GM18861 (cell line): ENCODE measurements at regions not wholly inside any gene's neighbourhood (a gene's known extent, or its start where the extent isn't known, plus 50 kb on each side); places are given as distances from the start of the nearest gene placed in this dataset.

Experiments used
- ATAC-seq: cut with Tn5 transposase; IDR thresholded peaks from one replicate; pipeline ENCODE4 v1.9.1; 2021; ENCODE audit not compliant: unreplicated experiment

DNA sequence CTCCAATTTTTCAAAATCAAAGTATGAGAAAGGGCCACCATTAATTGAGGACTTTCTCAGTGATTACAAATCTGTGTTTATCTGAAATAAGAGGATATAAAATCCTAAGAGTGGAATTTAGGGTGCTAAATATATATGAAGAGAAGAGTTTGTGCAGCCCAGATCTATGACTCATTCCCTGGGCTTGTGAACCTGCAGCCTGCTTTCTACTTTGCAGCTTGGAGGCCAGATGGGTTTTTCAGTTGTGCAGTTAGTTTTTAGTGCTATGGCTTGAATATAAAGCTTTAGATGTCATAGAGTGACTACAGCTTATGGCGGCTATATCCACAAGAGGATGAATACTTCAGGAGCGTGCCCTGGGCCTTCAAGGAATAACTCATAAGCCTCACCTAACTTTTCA is 1391.1 kb downstream of the FSTL5 start:
- no peak for ATAC-seq

DNA sequence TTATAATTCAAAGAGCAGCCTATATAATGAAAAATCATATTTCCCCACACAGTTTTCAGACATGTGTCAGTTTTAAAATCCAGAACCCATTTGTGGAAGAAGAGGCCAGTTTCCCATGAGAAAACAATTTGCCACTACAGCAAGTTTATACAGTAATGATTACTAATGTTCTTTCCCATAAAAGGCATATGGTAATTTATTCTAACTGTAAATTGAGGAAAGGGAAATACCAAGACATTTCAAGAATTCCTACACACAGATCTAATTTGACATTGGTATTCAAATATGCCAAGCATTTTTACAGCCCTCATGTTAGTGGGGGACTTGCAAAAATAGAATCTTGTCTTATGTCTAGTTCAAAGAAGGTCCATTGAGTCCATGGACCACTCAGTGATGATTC is 1368.6 kb downstream of the FSTL5 start:
- no peak for ATAC-seq

DNA sequence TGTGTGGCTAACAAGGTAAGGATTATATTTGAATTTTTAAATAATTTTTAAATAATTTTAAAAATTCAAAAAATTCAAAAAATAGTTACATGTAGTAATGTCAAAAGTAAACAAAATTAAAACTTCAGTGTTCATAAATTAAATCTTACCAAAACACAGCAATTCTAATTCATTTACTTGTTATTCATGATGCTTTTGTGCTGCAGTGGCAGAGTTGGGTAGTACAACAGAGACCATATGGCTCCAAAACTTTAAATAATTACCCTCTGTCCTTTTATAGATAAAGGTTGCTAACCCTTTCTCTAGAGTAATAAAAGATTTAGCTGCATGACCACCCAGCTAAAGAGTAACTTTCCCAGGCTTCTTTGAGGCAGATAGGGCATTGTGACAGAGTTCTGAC is 1355.6 kb downstream of the FSTL5 start:
- ATAC-seq, result no peak

DNA sequence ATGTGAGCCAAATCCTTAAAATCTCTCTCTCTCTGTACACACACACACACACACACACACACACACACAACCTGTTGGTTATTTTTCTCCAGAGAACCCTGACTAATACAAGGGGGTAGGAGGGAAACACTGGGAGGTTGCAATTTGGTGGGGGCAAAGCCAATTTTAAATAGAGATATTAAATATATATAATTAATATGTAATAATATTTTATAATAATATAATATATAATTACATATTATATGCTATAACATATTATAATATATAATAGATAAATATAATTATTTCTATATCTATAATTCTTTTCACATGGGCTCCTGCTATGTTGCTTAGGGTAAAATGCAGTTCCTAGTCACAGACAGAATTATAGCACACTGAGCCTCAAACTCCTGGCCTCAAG is 1354.2 kb downstream of the FSTL5 start:
- ATAC-seq, result no peak

DNA sequence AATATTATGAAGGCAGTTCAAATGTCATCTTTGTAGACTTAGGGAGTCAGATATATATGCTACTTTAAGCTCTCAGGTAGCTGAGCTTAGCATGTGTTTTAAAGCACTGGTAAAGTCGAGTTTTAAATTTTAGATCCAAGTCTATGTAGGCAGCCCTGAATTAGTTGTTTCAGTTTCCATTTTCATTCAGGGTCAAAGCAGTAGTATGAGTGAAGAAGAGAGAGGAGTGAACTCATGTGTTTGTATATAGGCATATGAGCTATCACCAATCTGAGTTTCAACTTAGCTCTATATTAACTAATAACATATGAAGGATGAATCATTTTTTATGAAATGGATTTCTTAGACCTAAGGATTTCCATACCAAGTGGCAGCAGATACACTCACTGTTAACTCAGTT is 1353.4 kb downstream of the FSTL5 start:
- no peak for ATAC-seq

DNA sequence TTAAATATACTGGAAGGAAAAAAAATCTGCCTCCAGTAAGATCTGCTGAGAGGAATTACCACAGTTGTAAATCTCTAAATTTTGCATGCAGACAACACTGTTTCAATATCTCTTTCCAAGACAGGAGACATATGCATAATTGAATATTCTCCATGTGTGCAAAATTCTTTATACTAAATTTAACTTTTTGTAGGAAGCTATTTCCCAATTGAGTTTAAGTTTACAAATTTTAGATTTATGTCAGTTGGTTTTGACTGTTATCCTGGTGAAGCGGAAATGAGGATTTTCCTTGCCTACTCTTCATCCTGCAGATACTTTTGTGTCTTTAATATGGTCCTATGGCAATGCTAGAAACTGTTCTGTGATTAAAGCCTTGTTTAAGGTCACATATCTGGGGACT is 1352.9 kb downstream of the FSTL5 start:
- no peak for ATAC-seq

DNA sequence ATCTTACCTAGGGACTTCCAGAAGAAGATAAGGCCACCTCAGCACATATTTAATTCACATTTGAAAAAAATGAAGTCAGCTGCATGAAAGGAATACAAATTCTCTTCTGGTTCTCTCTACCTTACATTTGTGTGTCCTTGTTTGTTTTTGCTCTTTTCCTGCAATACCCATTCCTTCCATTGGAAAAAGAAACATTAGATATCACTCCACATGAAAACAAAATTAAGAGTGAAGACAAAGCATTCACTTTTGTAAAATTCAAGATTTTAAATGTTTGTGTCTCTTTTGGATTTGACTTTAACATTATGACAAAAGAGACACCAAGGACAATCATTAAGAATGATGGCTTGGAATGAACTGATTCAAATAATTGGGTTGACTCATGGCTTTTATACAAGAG is 1351.8 kb downstream of the FSTL5 start:
- ATAC-seq, result no peak

DNA sequence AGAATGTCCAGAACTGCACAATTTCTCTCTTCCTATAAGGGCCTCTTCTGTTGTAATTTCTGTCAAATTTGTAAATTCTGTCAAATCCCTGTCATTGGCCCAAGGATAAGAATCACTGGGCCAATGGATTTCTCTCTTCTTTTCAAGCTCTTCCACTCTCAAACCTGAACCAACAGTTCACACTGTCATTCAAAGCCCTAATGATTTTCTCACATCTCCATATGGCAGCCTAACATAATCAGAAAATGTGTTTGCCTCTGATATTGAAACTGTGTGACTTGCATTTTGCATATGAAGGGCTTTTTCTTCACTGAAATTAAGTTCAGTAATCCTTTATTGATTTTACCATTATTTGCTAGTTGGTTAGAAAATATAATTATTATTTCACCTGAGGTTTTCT is 1349.1 kb downstream of the FSTL5 start:
- ATAC-seq, result no peak

DNA sequence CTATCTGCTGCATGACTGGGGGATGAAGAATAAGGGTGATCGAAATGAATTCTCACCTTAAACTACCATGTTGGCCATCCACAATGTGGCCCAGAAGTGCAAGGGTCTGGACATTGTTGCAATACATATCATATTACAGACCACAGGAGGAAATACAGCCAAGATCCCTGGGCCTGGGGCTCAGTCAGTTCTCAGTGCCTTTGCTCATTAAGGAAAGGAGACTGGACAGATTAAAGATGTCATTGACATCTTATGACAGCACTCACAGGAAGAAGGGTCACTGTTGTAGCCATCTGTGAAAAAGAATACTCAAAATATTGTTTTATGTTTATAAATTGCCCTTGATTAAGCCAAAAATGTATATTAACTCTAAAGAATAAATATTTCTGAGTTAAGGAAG is 1345.2 kb downstream of the FSTL5 start:
- ATAC-seq, result no peak

DNA sequence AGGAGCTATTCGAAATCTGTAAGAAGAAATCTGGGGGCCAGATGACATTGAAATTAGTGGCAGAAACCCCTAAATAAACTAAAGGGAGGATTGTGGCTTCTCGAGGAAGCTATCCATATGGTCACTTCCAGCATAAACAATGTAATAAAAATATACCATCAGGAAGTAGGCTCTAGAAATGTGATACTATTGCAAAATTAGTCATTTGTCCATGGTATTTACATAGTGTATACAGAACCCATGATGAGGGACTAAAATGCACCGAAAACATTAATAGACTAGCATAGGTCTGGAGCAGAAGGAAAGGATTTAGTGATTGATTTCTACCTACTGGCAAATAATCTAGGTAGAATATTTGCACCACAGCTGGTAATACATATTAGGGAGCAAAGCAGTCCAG is 1344.0 kb downstream of the FSTL5 start:
- ATAC-seq, result no peak

DNA sequence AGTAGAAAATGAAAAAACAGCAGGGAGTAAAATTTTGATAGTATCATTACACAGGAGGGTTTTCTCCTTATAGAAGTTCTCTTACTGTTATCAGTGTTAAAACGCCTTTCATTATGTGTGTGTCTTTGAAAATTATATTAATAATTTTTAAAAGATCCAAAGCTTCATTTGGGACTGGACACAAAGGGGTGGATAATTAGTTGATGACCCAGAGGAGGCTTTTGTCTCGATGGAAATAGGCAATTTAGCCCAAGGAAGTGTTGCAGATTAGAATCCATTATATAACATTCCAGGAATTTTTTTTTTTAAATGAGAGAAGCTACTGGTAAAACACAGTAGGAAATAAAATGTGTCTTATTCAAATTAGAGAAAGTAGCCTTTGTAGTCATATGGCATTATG is 1339.3 kb downstream of the FSTL5 start:
- no peak for ATAC-seq

DNA sequence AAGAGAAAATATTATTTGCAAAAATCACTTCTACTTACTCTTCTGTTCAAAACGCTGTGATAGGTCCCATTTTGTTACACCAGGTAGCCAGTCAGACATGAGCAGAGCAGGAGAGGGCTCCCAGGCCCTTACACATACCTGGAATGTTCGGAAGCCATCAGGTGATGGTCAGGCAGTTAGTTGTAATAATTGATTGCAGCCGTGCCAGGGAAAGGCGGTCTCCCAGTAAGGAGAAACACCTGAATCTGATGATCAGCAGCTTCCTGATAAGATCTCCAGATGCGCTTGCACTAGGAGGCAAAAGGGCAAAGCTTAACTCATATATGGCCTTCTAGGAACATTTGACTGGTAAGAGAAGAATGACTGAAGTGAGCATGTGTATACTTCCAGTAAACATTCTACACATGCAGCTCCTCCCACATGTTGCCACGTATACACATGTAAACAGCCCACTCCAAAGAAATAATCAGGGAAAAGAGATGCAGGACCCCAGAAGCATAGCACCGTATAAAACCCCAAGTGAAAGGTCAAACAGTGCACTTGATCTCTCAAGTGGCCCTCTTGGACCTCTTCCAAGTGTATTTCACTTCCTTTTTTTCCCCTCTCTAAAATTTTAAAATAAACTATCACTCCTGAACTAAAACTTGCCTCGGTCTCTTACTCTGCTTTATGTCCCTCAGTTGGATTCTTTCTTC is 1338.0 kb downstream of the FSTL5 start:
- no peak for ATAC-seq

DNA sequence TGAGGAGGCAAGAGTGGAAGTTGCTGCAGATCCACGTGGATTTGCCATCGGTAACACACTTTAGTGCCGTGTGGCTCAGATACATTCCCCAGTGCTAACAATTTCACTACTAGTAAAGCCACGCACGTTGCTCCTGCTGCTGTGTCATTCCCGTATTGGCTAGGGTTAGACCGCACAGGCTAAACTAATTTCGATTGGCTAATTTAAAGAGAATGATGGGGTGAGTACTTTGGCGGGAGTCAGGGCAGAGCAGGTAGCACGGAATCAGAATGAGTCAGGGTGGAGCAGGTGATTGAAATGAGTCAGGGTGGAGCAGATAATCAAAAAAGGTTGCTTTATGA is 1337.5 kb downstream of the FSTL5 start:
- ATAC-seq, result no peak

DNA sequence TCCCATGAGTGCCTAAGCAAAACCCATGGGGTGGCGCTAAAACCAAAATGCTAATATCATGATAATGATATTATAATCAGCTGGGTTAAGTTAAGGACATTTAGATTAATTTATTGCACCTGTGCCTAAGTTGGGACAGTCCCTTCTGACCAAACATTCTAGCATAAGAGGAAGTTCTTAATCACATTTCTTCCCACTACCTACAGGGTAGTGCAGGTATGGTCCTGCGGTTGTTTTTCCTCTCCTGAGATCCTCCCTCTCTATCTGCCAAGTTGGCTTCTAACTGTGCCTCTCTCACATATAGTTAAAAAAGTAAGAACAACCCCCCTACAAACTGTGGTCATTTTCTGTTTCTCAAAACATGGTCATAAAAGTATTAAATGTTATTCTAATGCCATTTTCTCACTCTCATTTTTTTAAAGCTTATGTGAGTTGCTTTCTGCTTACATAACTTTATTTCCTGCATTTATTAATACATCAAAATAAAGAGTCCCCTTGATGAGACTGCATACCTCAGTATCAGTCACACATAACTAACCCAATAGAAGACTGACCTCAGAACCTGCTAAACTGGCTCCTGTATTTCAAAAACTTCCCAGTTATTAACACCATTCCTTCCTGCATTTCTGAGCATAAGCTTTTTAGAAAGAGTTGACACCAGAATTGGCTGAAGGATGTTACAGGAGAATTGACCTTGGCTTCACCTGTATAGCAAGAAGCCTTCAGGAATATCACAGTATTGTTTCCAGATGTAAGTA is 1332.5 kb downstream of the FSTL5 start:
- ATAC-seq, result no peak

DNA sequence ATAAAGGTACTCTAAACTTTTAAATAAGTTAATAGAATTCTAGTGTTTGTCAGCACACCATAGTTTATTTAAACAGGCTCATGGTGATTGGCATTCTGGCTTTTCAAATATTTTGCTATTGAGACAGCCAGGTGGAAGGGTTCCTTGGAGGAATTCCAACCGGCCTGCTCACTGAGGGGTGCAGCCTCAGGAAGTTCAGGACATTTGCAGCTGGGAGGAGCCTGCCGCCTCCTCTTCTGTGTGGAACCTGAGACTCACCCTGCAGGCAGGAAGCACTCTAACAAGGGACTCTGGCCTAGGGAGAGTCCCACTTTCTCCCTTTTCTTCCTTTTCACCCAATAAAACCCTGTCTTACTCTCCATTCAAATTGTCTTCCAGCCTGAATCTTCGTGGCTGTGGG is 1328.0 kb downstream of the FSTL5 start:
- no peak for ATAC-seq

DNA sequence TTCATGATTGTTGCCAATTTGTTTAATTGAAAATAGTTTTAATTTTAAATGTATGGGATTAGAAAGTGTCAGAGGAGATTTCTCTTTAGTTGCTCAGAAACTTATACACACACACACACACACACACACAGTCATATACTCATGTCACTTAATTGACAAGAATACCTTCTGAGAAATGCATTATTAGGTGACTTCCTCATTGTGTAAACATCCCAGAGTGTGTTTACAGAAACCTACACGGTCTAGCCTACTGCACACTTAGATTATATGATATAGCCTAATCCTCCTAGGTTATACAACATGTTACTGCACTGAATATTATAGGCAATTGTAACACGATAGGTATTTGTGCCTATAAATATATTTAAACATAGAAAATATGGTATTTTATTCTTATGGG is 1327.4 kb downstream of the FSTL5 start:
- ATAC-seq, result no peak

DNA sequence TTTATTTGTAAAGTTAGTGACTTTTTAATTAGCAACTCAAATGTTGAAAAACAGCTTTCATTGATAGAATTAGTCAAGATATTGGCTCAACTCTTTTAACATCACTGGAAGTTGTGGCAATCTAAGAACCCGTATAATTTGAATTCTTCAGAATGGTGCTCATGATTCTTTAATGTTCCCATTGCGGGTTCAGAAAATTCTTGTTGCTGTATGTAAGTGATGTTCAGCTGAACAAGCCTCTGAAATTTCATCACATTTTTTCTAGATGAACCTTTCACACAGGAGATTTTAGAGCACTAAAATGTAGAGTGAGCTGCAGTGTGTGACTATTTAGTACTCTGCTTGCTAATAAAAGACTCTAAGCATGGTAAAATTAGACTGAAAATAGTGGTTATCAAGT is 1317.7 kb downstream of the FSTL5 start:
- no peak for ATAC-seq

DNA sequence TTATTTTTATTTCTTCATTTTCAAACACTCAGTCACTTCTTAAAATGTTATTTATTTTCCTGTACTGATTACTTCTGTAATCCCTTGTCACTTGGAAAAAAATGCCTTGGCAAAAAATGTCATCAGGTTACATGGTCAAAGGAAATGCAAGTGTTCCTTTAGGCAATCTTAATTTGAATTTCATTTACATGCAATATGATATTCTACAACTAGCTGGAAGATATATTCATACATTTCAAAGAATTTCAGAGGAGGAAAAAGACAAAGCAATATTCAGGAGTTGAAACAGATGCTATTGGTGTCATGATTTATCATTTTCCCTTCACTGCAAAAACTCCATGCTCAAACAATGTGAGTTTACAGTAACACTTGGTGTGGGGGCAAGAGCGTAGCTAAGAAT is 1316.6 kb downstream of the FSTL5 start:
- no peak for ATAC-seq

DNA sequence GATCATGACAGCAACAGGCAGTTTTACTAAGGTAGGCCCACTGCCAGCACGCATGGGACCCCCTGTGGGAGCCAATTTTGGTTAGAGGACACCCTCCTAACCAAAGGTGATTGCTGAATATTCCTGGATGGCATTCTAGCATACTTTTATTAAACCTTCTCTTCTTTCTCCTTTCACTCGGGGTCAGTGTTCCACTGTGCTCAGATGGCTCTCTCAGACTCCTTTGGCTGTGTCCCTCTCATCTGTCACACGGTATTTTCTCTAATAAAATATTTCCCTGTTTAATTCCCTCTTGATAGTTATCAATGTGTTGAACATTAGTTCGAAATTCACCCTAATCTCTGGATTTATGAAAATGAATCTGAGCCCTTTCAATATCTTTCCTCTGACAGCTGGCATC is 1315.3 kb downstream of the FSTL5 start:
- ATAC-seq, result no peak

DNA sequence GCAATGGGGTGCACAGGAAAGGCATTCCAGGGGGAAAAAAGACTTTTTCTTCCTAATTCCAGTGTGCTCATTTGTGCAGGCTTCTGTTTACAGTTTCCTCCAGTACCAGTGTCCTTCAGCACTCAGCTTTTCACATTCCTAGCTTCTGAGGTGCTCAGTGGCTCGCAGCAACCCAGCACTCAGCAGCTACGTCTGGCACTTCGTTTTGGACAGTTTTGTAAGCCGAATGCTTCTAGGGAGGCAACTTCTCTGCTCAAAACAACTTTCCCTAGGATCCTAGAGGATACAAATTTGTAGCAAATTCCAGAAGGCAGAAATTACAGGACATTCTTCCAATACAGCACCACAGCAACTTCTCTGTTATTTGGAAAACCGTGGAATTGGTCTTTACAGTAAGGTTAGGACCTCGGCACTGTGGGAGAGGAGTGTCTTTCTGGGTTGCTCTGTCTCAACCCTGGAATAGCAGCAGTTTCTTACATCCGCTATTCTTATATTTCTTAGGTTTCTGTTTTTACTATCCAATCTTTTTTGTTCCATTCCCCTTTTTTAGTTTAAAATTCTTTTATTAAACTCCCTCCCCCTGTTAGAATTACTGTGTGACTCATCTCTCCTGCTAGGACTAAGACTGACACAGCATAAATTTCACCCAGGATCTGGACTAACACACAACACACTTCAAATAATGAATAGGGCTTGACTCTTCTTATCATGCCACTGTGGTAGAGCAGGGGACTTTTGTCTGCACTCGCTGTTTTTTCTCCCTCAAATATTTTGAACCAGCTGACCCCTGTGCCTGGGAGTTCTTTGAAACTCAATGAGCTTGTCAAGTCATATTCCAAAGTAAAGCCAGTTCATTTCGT is 1314.7 kb downstream of the FSTL5 start:
- ATAC-seq, result no peak

DNA sequence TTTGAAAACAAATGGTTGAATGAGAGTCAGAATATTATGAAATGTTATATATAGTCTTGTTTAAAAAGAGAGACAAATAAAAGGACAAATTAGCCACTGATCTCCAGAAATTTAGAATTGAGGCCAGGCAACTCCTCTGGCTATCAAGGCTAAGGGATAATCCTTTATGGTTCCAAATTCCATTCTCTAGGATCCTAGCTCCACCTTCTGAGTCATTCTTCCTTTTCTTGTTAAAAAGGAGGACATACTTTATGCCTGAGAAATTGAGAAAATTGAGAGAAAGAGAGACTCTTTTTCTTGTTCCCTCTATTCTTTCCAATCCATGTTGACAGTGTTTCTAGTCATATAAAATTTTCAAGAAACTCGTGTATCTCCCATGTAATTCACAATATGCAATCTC is 1299.5 kb downstream of the FSTL5 start:
- ATAC-seq, result no peak

DNA sequence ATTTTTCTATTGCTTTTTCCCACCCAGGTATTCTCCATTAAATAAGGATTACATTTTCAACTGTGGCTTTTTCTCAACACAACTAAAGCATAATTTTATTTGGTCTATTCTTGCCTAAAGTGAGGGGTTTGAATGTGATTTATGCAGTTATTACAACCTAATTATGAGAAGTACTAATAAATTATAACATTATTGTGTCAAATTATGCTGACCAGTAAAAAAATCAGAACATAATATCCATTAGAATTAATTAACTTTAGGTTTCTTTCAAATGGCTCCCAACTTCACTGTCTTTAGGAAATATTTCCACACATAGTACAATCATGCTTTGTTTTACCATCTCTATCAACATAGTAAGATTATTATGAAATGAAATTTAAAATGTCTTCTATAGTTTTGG is 1293.9 kb downstream of the FSTL5 start:
- ATAC-seq, result no peak
